Heart left ventricle (tissue), 16 donors: ENCODE measurements at regions not wholly inside any gene's neighbourhood (a gene's known extent, or its start where the extent isn't known, plus 50 kb on each side); places are given as distances from the start of the nearest gene placed in this dataset.

Experiments used
- ATAC-seq, 4 donors: fragments of 200-7000 bp; cut with Tn5 transposase; one replicate each; pipeline ENCODE4 v1.9.1; 2020 to 2022; ENCODE audit warnings: moderate library complexity in 4 of 4, mild to moderate bottlenecking in 3 of 4, moderate number of reproducible peaks in 1 of 4
- DNase-seq, 5 donors: peaks; one replicate each; pipeline ENCODE4 v3.0.0-alpha.2; 2020
- H3K27ac ChIP-seq, 12 donors: fragments of 200-600 bp; sonication (generic) in 4 of 12; one replicate each; pipeline versions ENCODE4 v1.5.0 to v1.8.0; 2016 to 2022; ENCODE audit warnings: mild to moderate bottlenecking in 2 of 12
- H3K27me3 ChIP-seq, 9 donors: fragments of 200-600 bp; sonication (generic) in 2 of 9; one replicate each; pipeline versions ENCODE4 v1.5.1 to v1.8.0; 2016 to 2022; ENCODE audit warnings: mild to moderate bottlenecking in 3 of 9
- H3K36me3 ChIP-seq, 9 donors: fragments of 200-600 bp; sonication (generic) in 2 of 9; one replicate each; pipeline versions ENCODE4 v1.5.0 to v1.8.0; 2018 to 2022; ENCODE audit warnings: mild to moderate bottlenecking in 2 of 9
- H3K4me1 ChIP-seq, 12 donors: fragments of 200-600 bp; sonication (generic) in 4 of 12; one replicate each; pipeline versions ENCODE4 v1.5.0 to v1.8.0; 2016 to 2022; ENCODE audit warnings: mild to moderate bottlenecking in 3 of 12
- H3K4me3 ChIP-seq, 12 donors: fragments of 200-600 bp; sonication (generic) in 4 of 12; one replicate each; pipeline versions ENCODE4 v1.5.0 to v1.8.0; 2017 to 2022; ENCODE audit warnings: mild to moderate bottlenecking in 9 of 12, moderate library complexity in 4 of 12
- H3K9me3 ChIP-seq, 12 donors: fragments of 200-600 bp; sonication (generic) in 4 of 12; one replicate each; pipeline versions ENCODE4 v1.5.0 to v1.8.0; 2016 to 2022; ENCODE audit warnings: mild to moderate bottlenecking in 1 of 12
- CTCF ChIP-seq, 12 donors: fragments of 200-600 bp; sonication (generic) in 4 of 12; IDR thresholded peaks; one replicate each; pipeline versions ENCODE4 v1.5.0 to v1.8.0; 2018 to 2022; ENCODE audit warnings: antibody characterized with exemption in 12 of 12, mild to moderate bottlenecking in 5 of 12
- POLR2A ChIP-seq, 2 donors: fragments of 450-650 bp; IDR thresholded peaks; one replicate each; pipeline ENCODE4 v1.6.1; 2017; ENCODE audit warnings: antibody characterized with exemption in 2 of 2, mild to moderate bottlenecking in 2 of 2, moderate library complexity in 2 of 2
- WGBS, 4 donors: extraction: QIAGEN DNeasy Blood & Tissue Kit in 2 of 4; methylation state at CpG; one replicate each; pipeline versions ENCODE4 v1.1.5 to v1.1.7; 2013 to 2018; 5-methylcytosine and 5-hydroxymethylcytosine counted together
- intact Hi-C, 10 donors: fragments of 100-400 bp; cut with DNase I; formaldehyde crosslinking; loops; one replicate each; pipeline versions ENCODE4 v1.11.1 to v1.14.2; 2022
- donor health status: ischemic (EF 13 %, LVEDD 7.1; RV severe dilation, severe dysfunction).
- donor health status: healthy with polysubstance abuse.
- donor health status: DM: no; HTN: yes; CAD: no.
- donor health status: DM: no; HTN: no; CAD: no.
- donor health status: ischemic (EF 25% LVEDD 6.9; RV normal size, moderate dysfunction).
- donor health status: ischemic (EF 25% LVEDD 5.7; RV mildly dilated, moderate dysfunction).
- donor health status: healthy.
- donor health status: DM: yes; HTN: yes; CAD: no.
- donor health status: ischemic (EF 35%, LVEDD 5.7; RV mildly dilated, moderate dysfunction).
- donor health status: nonischemic (EF 11% LVEDD 7.7; RV severe dilation, severe dysfunction).
- donor health status: DM: yes; HTN: yes; CAD: no.
- donor health status: PGD.
- donor health status: ischemic (EF 29% LVEDD 5.4; RV normal size, mild dysfunction).
- donor health status: nonischemic (EF 23%, LVEDD 6.1; RV moderate dilation, normal function).

- no peak overlapping the region for H3K4me3 ChIP-seq
- H3K27ac ChIP-seq: peak overlapping the region in 1 of 12 donors; percentile 14
- no peaks in the 10 kb centered on the region for H3K9me3 ChIP-seq
- no peak for ATAC-seq
- no peak for TF ChIP-seq POLR2A (IDR thresholded peaks at IDR 0.05)
- TF ChIP-seq CTCF (IDR thresholded peaks at IDR 0.05): no peak
- no peaks in the 10 kb centered on the region for H3K36me3 ChIP-seq
- H3K4me1 ChIP-seq: no peaks in the 10 kb centered on the region
- H3K27me3 ChIP-seq: peaks cover 0 to 5% (median 0%) of the 10 kb centered on the region in 9 donors
- intact Hi-C loops: no loop called here
- whole genome bisulfite sequencing, 4 donors: 47 to 65% (median 59%) methylated on average over 7 of the region's 7 CpGs
- no peak for DNase-seq
Observed at GRCh38 chr5:2861605-2862004, 110.1 kb upstream of the IRX2 start.

GRCh38 chr5:2860101-2860500, 108.6 kb upstream of the IRX2 start:
- Histone ChIP-seq H3K4me1 (no peaks in the 10 kb centered on the region), H3K4me3 (no peak overlapping the region), H3K9me3 (no peaks in the 10 kb centered on the region), H3K27me3 (peaks cover 0 to 4% (median 0%) of the 10 kb centered on the region in 9 donors), H3K36me3 (no peaks in the 10 kb centered on the region), H3K27ac (no peak overlapping the region)
- 46 to 61% (median 56%) methylated on average over 9 to 10 of the region's 10 CpGs for WGBS, 4 donors
- TF ChIP-seq CTCF (IDR thresholded peaks at IDR 0.05) (no peak), POLR2A (IDR thresholded peaks at IDR 0.05) (no peak)
- ATAC-seq (no peak), DNase-seq (no peak)
- intact Hi-C loops: no loop called here

- Histone ChIP-seq H3K4me1 (no peaks in the 10 kb centered on the region), H3K4me3 (no peak overlapping the region), H3K36me3 (no peaks in the 10 kb centered on the region), H3K27me3 (peaks cover 0 to 4% (median 0%) of the 10 kb centered on the region in 9 donors), H3K9me3 (no peaks in the 10 kb centered on the region), H3K27ac (no peak overlapping the region)
- intact Hi-C loops: no loop called here
- DNase-seq (no peak), ATAC-seq (no peak)
- WGBS, 4 donors: 35 to 86% (median 51%) methylated on average over 1 to 2 of the region's 2 CpGs
- TF ChIP-seq POLR2A (IDR thresholded peaks at IDR 0.05): no peak
- TF ChIP-seq CTCF (IDR thresholded peaks at IDR 0.05): no peak
Observed at GRCh38 chr5:2857837-2858236, 106.4 kb upstream of the IRX2 start.

- 79 to 90% (median 85%) methylated on average over 13 of the region's 13 CpGs for WGBS, 4 donors
- ATAC-seq (no peak), DNase-seq (no peak)
- H3K27me3 ChIP-seq: peaks cover 0 to 4% (median 0%) of the 10 kb centered on the region in 9 donors
- H3K9me3 ChIP-seq: no peaks in the 10 kb centered on the region
- no peak for TF ChIP-seq CTCF (IDR thresholded peaks at IDR 0.05)
- no peak for TF ChIP-seq POLR2A (IDR thresholded peaks at IDR 0.05)
- H3K4me3 ChIP-seq: no peak overlapping the region
- no peaks in the 10 kb centered on the region for H3K36me3 ChIP-seq
- H3K4me1 ChIP-seq: no peaks in the 10 kb centered on the region
- intact Hi-C loops: no loop called here
- no peak overlapping the region for H3K27ac ChIP-seq
Observed at GRCh38 chr5:2856206-2856605, 104.7 kb upstream of the IRX2 start.
